ENCODE measurements at regions not wholly inside any gene's neighbourhood (a gene's known extent, or its start where the extent isn't known, plus 50 kb on each side); places are given as distances from the start of the nearest gene placed in this dataset.

- no peak overlapping the region for H3K4me3 ChIP-seq (ENCODE audit: control insufficient read depth, low read depth, low read length)
- no peak for DNase-seq (ENCODE audit: low read depth)
- TF ChIP-seq CTCF (IDR thresholded peaks at IDR 0.05; ENCODE audit: control insufficient read depth, insufficient read depth, low read depth, low read length, missing control alignments) = no peak
These were observed 224.8 kb upstream of the JAG1 start for GRCh38 chr20:10898552-10898951.

GRCh38 chr20:10902174-10902573 lies 228.4 kb upstream of the JAG1 start:
- no peak for TF ChIP-seq CTCF (IDR thresholded peaks at IDR 0.05; ENCODE audit: control insufficient read depth, insufficient read depth, low read depth, low read length, missing control alignments)
- DNase-seq (ENCODE audit: low read depth) = no peak
- H3K4me3 ChIP-seq (ENCODE audit: control insufficient read depth, low read depth, low read length) = no peak overlapping the region

GRCh38 chr20:10902576-10903282 lies 228.9 kb upstream of the JAG1 start:
- no peak for TF ChIP-seq CTCF (IDR thresholded peaks at IDR 0.05; ENCODE audit: control insufficient read depth, insufficient read depth, low read depth, low read length, missing control alignments)
- H3K4me3 ChIP-seq (ENCODE audit: control insufficient read depth, low read depth, low read length) = no peak overlapping the region
- DNase-seq (ENCODE audit: low read depth) = peak; percentile 90

GRCh38 chr20:10906834-10907233 lies 233.0 kb upstream of the JAG1 start:
- no peak for TF ChIP-seq CTCF (IDR thresholded peaks at IDR 0.05; ENCODE audit: control insufficient read depth, insufficient read depth, low read depth, low read length, missing control alignments)
- DNase-seq (ENCODE audit: low read depth) = no peak
- H3K4me3 ChIP-seq (ENCODE audit: control insufficient read depth, low read depth, low read length) = no peak overlapping the region

GRCh38 chr20:10909803-10910202 lies 236.0 kb upstream of the JAG1 start:
- TF ChIP-seq CTCF (IDR thresholded peaks at IDR 0.05; ENCODE audit: control insufficient read depth, insufficient read depth, low read depth, low read length, missing control alignments) = no peak
- no peak for DNase-seq (ENCODE audit: low read depth)
- H3K4me3 ChIP-seq (ENCODE audit: control insufficient read depth, low read depth, low read length) = no peak overlapping the region

GRCh38 chr20:10910535-10911178 lies 236.9 kb upstream of the JAG1 start:
- DNase-seq (ENCODE audit: low read depth) = no peak
- H3K4me3 ChIP-seq (ENCODE audit: control insufficient read depth, low read depth, low read length) = no peak overlapping the region
- no peak for TF ChIP-seq CTCF (IDR thresholded peaks at IDR 0.05; ENCODE audit: control insufficient read depth, insufficient read depth, low read depth, low read length, missing control alignments)

Data from AG09309 (cell line).